LNCAP (cell line): ENCODE measurements at regions not wholly inside any gene's neighbourhood (a gene's known extent, or its start where the extent isn't known, plus 50 kb on each side); places are given as distances from the start of the nearest gene placed in this dataset.

Experiments used
- TF ChIP-seq, protein P1 (sequence below): fragments of 450-650 bp; IDR thresholded peaks from 2 replicates; pipeline ENCODE4 v1.5.1; 2017; ENCODE audit warnings: mild to moderate bottlenecking

DNA sequence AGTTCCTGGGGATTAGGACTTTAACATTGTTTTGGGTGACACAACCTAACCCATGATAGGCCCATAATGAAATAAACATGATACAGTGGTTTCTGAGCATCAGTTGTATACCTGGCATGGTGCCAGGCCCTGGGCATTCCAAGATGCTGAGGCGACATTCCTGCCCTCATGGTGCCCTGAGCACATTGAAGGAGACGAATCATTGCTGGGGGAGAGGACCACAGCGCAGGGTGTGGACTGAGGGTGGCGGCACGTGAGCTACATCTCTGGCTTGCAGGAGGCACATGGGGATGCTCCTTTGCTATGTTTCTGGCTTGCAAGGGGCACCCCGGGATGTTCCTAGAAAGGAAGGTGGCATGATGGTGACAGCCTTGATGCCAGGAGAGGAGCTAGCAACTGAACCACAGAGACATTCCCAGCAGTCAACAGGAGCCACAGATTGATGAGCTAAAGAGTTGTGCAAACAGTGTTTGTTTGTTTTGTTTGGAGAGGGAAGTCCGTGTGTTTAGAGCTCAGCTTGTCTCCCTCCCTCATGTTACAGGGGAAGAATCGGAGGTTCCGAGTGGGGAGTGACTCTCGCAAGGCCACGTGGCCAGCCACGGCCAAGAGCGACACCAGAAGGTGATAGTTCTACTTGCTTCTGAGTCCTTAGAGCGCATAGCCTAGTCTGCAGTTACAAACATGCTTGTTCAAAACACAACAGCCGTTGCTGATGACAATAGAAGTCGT lies 106.4 kb downstream of the MIAT start:
- TF ChIP-seq, protein P1, sequence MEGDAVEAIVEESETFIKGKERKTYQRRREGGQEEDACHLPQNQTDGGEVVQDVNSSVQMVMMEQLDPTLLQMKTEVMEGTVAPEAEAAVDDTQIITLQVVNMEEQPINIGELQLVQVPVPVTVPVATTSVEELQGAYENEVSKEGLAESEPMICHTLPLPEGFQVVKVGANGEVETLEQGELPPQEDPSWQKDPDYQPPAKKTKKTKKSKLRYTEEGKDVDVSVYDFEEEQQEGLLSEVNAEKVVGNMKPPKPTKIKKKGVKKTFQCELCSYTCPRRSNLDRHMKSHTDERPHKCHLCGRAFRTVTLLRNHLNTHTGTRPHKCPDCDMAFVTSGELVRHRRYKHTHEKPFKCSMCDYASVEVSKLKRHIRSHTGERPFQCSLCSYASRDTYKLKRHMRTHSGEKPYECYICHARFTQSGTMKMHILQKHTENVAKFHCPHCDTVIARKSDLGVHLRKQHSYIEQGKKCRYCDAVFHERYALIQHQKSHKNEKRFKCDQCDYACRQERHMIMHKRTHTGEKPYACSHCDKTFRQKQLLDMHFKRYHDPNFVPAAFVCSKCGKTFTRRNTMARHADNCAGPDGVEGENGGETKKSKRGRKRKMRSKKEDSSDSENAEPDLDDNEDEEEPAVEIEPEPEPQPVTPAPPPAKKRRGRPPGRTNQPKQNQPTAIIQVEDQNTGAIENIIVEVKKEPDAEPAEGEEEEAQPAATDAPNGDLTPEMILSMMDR, result peak; percentile 11; the same call in 1 of the 2 replicates

GRCh38 chr22:26766510-26767350 lies 109.3 kb downstream of the MIAT start:
- TF ChIP-seq, protein P1, result no peak

- TF ChIP-seq, protein P1, result no peak
Measured at GRCh38 chr22:26767351-26768155, 110.2 kb downstream of the MIAT start.

GRCh38 chr22:26768156-26768515 lies 110.7 kb downstream of the MIAT start:
- TF ChIP-seq, protein P1, result no peak

GRCh38 chr22:26768952-26769351 lies 111.6 kb downstream of the MIAT start:
- TF ChIP-seq, protein P1, result no peak

DNA sequence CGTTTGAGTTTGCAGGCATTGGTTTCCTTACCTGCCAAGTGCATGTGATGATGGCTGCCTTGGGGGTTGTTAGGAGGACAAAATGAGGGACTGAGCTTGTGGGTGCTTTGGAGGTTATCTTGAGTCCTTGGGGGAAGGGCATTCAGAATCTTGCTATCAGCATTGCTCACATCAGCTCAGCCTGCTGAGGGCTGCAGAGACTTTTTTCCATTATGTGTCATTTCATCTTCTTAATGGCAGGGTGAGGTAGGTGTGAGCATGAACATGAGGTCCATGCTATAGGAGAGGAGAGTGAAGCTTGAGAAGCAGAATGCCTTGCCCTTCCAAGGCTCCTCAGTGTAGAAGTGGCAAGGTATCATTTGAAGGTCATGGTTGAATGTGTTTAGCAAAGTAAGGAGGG lies 112.3 kb downstream of the MIAT start:
- TF ChIP-seq, protein P1, result no peak

- TF ChIP-seq, protein P1, result no peak
Measured at GRCh38 chr22:26770624-26771023, 113.2 kb downstream of the MIAT start.
